DOHH2 (cell line): ENCODE measurements at regions not wholly inside any gene's neighbourhood (a gene's known extent, or its start where the extent isn't known, plus 50 kb on each side); places are given as distances from the start of the nearest gene placed in this dataset.

Experiments used
- H3F3A ChIP-seq: fragments of 200-600 bp; sonication (generic), shearing (Covaris generic); 2 replicates; pipeline ENCODE4 v1.6.0; 2016; ENCODE audit warnings: antibody characterized with exemption, mild to moderate bottlenecking; ENCODE audit not compliant: control insufficient read depth, insufficient read depth
- H3K27ac ChIP-seq: fragments of 200-600 bp; sonication (generic); 2 replicates; pipeline ENCODE4 v1.5.1; 2014; ENCODE audit warnings: low read depth, mild to moderate bottlenecking, low read length, moderate library complexity
- H3K27me3 ChIP-seq: fragments of 200-600 bp; sonication (generic); 2 replicates; pipeline ENCODE4 v1.6.1; 2014; ENCODE audit warnings: mild to moderate bottlenecking, low read length, mixed read lengths; ENCODE audit not compliant: control insufficient read depth
- H3K36me3 ChIP-seq: fragments of 200-600 bp; sonication (generic); 2 replicates; pipeline ENCODE4 v1.6.1; 2014; ENCODE audit warnings: mild to moderate bottlenecking, low read length, moderate library complexity, mixed read lengths; ENCODE audit not compliant: control insufficient read depth
- H3K4me1 ChIP-seq: fragments of 200-600 bp; sonication (generic); 2 replicates; pipeline ENCODE4 v1.6.1; 2014; ENCODE audit warnings: mild to moderate bottlenecking, low read length, mixed read lengths; ENCODE audit not compliant: control insufficient read depth
- H3K4me2 ChIP-seq: fragments of 200-600 bp; sonication (generic); 2 replicates; pipeline ENCODE4 v1.6.0; 2014; ENCODE audit warnings: mild to moderate bottlenecking, low read length, moderate library complexity
- H3K4me3 ChIP-seq: fragments of 200-600 bp; sonication (generic); 2 replicates; pipeline ENCODE4 v1.5.1; 2014; ENCODE audit warnings: mild to moderate bottlenecking, low read length, mixed read lengths
- H3K79me2 ChIP-seq: fragments of 200-600 bp; sonication (generic); 2 replicates; pipeline ENCODE4 v1.6.1; 2014; ENCODE audit warnings: mild to moderate bottlenecking, low read length, mixed read lengths; ENCODE audit not compliant: control insufficient read depth
- H3K9me2 ChIP-seq: fragments of 200-600 bp; sonication (generic); replicated peaks from 2 replicates; pipeline ENCODE4 v1.6.1; 2014; ENCODE audit warnings: mild to moderate bottlenecking, low read length, mixed read lengths; ENCODE audit not compliant: control insufficient read depth
- H3K9me3 ChIP-seq: fragments of 200-600 bp; sonication (generic); 2 replicates; pipeline ENCODE4 v1.6.1; 2014; ENCODE audit warnings: antibody characterized with exemption, low read length, mixed read lengths; ENCODE audit not compliant: control insufficient read depth, insufficient read depth
- H4K20me1 ChIP-seq: fragments of 200-600 bp; sonication (generic); 2 replicates; pipeline ENCODE4 v1.6.0; 2014; ENCODE audit warnings: low read depth, mild to moderate bottlenecking, antibody characterized with exemption, low read length, moderate library complexity; ENCODE audit not compliant: control insufficient read depth, insufficient read depth
- CTCF ChIP-seq: fragments of 200-600 bp; sonication (generic); IDR thresholded peaks from one replicate; pipeline ENCODE4 v1.5.1; 2014; ENCODE audit warnings: antibody characterized with exemption, mild to moderate bottlenecking, low read depth, low read length; ENCODE audit not compliant: poor library complexity, severe bottlenecking
- EZH2phosphoT487 ChIP-seq: fragments of 200-600 bp; sonication (generic); IDR thresholded peaks from 2 replicates; pipeline ENCODE4 v1.6.1; 2017; ENCODE audit warnings: borderline replicate concordance, mild to moderate bottlenecking, antibody characterized with exemption, low read length, moderate library complexity, mixed read lengths

- Histone ChIP-seq H3K9me3 (no peaks in the 10 kb centered on the region), H4K20me1 (no peaks in the 10 kb centered on the region)
Measured at GRCh38 chr14:55954108-55954507, 164.1 kb upstream of the PELI2 start.

DNA sequence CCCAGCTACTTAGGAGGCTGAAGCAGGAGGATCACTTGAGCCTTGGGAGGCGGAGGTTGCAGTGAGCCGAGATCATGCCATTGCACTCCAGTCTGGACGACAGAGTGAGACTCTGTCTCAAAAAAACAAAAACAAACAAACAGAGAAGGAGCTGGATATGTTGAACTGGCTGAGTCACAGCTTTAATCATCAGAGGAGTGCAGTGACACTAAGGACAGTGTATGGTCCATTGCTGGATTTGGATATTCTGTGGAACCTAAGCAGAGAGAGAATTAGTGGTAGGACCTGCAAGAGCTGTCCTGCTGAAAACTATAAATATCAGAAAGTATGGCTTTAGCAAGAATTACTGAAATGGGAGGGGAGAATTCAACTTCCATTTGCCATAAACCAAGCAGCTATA lies 163.0 kb upstream of the PELI2 start:
- no peaks in the 10 kb centered on the region; the same call in 1 of the 2 replicates for H3K9me2 ChIP-seq
- no peaks in the 10 kb centered on the region; the same call in 1 of the 2 replicates for H3K27me3 ChIP-seq
- H3K4me3 ChIP-seq = no peak overlapping the region
- H3K9me3 ChIP-seq = no peaks in the 10 kb centered on the region
- H3K4me2 ChIP-seq = no peak overlapping the region
- H3F3A ChIP-seq = no peaks in the 10 kb centered on the region
- TF ChIP-seq CTCF (no peak), EZH2phosphoT487 (no peak)
- no peaks in the 10 kb centered on the region for H3K4me1 ChIP-seq
- H3K79me2 ChIP-seq = no peaks in the 10 kb centered on the region
- H3K27ac ChIP-seq = no peak overlapping the region
- no peaks in the 10 kb centered on the region for H3K36me3 ChIP-seq
- H4K20me1 ChIP-seq = no peaks in the 10 kb centered on the region

More at GRCh38 chr14:55954108-55954507, 164.1 kb upstream of the PELI2 start:
- no peaks in the 10 kb centered on the region; the same call in 1 of the 2 replicates for H3K27me3 ChIP-seq
- H3K4me2 ChIP-seq = no peak overlapping the region
- H3K4me1 ChIP-seq = no peaks in the 10 kb centered on the region
- no peak overlapping the region for H3K27ac ChIP-seq
- no peaks in the 10 kb centered on the region for H3F3A ChIP-seq
- TF ChIP-seq EZH2phosphoT487 = no peak
- TF ChIP-seq CTCF = no peak
- H3K9me2 ChIP-seq = no peaks in the 10 kb centered on the region; the same call in 1 of the 2 replicates
- H3K4me3 ChIP-seq = no peak overlapping the region
- H3K36me3 ChIP-seq = no peaks in the 10 kb centered on the region
- no peaks in the 10 kb centered on the region for H3K79me2 ChIP-seq

DNA sequence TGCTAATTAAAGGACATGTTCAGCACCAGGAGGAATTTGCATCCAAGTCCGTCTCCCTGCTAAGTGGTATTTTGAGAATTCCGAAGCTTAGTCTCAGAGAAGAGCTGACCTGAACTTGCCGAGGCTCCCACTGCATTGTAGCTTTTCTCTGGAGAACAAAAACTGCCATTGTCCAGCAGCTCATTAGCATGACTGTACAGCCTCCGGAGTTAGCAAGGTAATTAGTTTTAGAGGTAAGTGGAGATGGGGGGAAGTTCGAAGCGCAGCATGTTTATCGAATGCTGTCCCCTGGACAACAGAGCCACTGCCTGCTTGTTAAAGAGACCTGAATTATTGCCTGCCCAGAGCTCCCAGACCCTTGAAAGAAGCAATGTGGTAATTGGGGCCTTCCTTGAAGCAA lies 160.3 kb upstream of the PELI2 start:
- H4K20me1 ChIP-seq = no peaks in the 10 kb centered on the region
- H3K27me3 ChIP-seq = no peaks in the 10 kb centered on the region
- no peak overlapping the region for H3K4me3 ChIP-seq
- no peaks in the 10 kb centered on the region for H3K79me2 ChIP-seq
- H3K9me2 ChIP-seq = no peaks in the 10 kb centered on the region; the same call in 1 of the 2 replicates
- no peak overlapping the region for H3K4me2 ChIP-seq
- TF ChIP-seq CTCF (no peak), EZH2phosphoT487 (no peak)
- H3K36me3 ChIP-seq = no peaks in the 10 kb centered on the region
- no peaks in the 10 kb centered on the region for H3K4me1 ChIP-seq
- no peaks in the 10 kb centered on the region for H3F3A ChIP-seq
- H3K9me3 ChIP-seq = no peaks in the 10 kb centered on the region
- H3K27ac ChIP-seq = no peak overlapping the region

DNA sequence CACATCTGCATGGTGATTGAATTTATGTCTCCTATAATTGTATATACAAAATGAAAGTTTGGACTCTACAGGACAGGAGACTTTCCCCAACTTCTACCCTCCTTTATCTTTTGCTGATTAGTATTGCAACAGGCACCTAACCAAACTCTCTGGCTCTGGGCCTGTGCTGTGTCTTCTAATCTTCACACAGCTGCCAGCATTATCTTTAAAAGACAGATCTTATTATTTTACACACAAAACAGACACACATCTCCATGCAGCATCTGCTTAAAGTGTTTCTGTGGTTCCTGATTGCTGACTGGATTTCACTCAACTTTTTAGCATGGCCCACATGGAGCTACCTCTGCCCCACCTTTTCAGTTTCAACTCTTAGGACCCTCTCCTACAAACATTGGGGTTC lies 154.9 kb upstream of the PELI2 start:
- TF ChIP-seq CTCF (no peak), EZH2phosphoT487 (no peak)
- Histone ChIP-seq H3F3A (no peaks in the 10 kb centered on the region), H3K9me3 (no peaks in the 10 kb centered on the region), H3K4me1 (no peaks in the 10 kb centered on the region), H3K4me3 (no peak overlapping the region), H4K20me1 (no peaks in the 10 kb centered on the region), H3K27ac (no peak overlapping the region), H3K36me3 (no peaks in the 10 kb centered on the region), H3K79me2 (no peaks in the 10 kb centered on the region), H3K9me2 (no peaks in the 10 kb centered on the region), H3K27me3 (no peaks in the 10 kb centered on the region), H3K4me2 (no peak overlapping the region)
